ENCODE measurements at regions not wholly inside any gene's neighbourhood (a gene's known extent, or its start where the extent isn't known, plus 50 kb on each side); places are given as distances from the start of the nearest gene placed in this dataset.

GRCh38 chrX:99468993-99469392 lies 941.1 kb downstream of the PCDH19 start:
- DNase-seq (ENCODE audit: low read depth) = no peak
- TF ChIP-seq, protein P1, sequence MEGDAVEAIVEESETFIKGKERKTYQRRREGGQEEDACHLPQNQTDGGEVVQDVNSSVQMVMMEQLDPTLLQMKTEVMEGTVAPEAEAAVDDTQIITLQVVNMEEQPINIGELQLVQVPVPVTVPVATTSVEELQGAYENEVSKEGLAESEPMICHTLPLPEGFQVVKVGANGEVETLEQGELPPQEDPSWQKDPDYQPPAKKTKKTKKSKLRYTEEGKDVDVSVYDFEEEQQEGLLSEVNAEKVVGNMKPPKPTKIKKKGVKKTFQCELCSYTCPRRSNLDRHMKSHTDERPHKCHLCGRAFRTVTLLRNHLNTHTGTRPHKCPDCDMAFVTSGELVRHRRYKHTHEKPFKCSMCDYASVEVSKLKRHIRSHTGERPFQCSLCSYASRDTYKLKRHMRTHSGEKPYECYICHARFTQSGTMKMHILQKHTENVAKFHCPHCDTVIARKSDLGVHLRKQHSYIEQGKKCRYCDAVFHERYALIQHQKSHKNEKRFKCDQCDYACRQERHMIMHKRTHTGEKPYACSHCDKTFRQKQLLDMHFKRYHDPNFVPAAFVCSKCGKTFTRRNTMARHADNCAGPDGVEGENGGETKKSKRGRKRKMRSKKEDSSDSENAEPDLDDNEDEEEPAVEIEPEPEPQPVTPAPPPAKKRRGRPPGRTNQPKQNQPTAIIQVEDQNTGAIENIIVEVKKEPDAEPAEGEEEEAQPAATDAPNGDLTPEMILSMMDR (IDR thresholded peaks at IDR 0.05; ENCODE audit: low read length, missing control alignments) = no peak
- no peak overlapping the region for H3K4me3 ChIP-seq (replicated peaks; ENCODE audit: low read depth, low read length)

GRCh38 chrX:99461223-99461622 lies 948.9 kb downstream of the PCDH19 start:
- DNase-seq (ENCODE audit: low read depth) = no peak
- TF ChIP-seq, protein P1 (IDR thresholded peaks at IDR 0.05; ENCODE audit: low read length, missing control alignments) = no peak
- no peak overlapping the region for H3K4me3 ChIP-seq (replicated peaks; ENCODE audit: low read depth, low read length)

GRCh38 chrX:99445336-99445735 lies 964.7 kb downstream of the PCDH19 start:
- no peak for DNase-seq (ENCODE audit: low read depth)
- TF ChIP-seq, protein P1 (IDR thresholded peaks at IDR 0.05; ENCODE audit: low read length, missing control alignments) = no peak
- H3K4me3 ChIP-seq (replicated peaks; ENCODE audit: low read depth, low read length) = no peak overlapping the region

DNA sequence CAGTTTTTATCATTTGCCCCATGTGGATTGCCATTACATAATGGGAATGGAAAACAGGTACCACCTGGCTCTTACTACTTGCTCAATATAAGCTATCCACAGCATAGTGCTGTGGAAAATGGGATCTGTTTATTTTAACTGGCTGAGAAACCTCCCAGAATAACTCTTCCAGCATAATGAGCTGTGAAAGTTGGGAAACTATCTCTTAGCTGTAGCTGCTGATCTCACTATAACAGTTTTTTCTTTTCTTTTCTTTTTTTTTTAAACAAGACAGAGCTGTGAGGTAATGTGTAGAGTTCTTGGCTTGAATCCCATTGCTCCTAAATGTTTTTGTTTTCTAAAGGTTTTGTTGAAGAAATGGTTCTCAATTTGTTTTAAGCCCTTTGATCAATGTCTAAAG lies 988.3 kb downstream of the PCDH19 start:
- H3K4me3 ChIP-seq (replicated peaks; ENCODE audit: low read depth, low read length) = no peak overlapping the region
- TF ChIP-seq, protein P1 (IDR thresholded peaks at IDR 0.05; ENCODE audit: low read length, missing control alignments) = no peak
- DNase-seq (ENCODE audit: low read depth) = no peak

DNA sequence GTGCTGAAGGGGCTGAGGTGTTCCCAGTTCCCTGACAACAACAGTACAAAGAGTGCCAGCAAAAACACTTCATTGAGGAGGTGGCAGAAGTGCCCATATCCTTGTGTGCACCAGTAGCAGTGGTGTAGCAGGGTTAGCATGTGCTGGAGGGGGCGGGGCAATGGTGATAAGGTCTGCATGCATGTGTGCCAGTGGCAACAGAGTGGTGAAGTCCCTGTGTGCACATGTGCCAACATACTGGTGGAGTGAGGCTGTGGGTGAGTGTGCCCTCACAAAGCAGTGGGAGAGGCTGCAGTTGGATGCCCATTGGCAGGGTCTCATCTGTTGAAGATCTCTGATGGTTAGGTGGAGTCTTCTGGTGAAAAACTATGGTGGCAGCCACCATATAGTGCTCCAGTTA lies 994.6 kb downstream of the PCDH19 start:
- no peak for DNase-seq (ENCODE audit: low read depth)
- TF ChIP-seq, protein P1 (IDR thresholded peaks at IDR 0.05; ENCODE audit: low read length, missing control alignments) = no peak

GRCh38 chrX:99413317-99413716 lies 996.8 kb downstream of the PCDH19 start:
- no peak for DNase-seq (ENCODE audit: low read depth)
- no peak overlapping the region for H3K4me3 ChIP-seq (replicated peaks; ENCODE audit: low read depth, low read length)
- TF ChIP-seq, protein P1 (IDR thresholded peaks at IDR 0.05; ENCODE audit: low read length, missing control alignments) = no peak

More for the DNA sequence above, 994.6 kb downstream of the PCDH19 start:
- no peak overlapping the region for H3K4me3 ChIP-seq (replicated peaks; ENCODE audit: low read depth, low read length)

GRCh38 chrX:99398545-99398944 lies 1011.5 kb downstream of the PCDH19 start:
- TF ChIP-seq, protein P1 (IDR thresholded peaks at IDR 0.05; ENCODE audit: low read length, missing control alignments) = no peak
- no peak for DNase-seq (ENCODE audit: low read depth)
- no peak overlapping the region for H3K4me3 ChIP-seq (replicated peaks; ENCODE audit: low read depth, low read length)

Measured in fibroblast of pulmonary artery (primary cell).